Activated CD8-positive, alpha-beta T cell treated with anti-CD3 and anti-CD28 coated beads, Interleukin-2, amount 10 ng/mL, durations not matched to agents 7 days and 5 days (primary cell): ENCODE measurements at regions not wholly inside any gene's neighbourhood (a gene's known extent, or its start where the extent isn't known, plus 50 kb on each side); places are given as distances from the start of the nearest gene placed in this dataset.
"Not testable (repeated sequence)": the region's sequence is repeated elsewhere in the genome, so short reads cannot be mapped to it uniquely, and the experiment has no call there.

Experiments used
- ATAC-seq: fragments of 150-1000 bp; cut with Tn5 transposase; one replicate; pipeline ENCODE4 v1.10.0; 2021; ENCODE audit warnings: moderate library complexity
- CTCF ChIA-PET: fragments of 350-600 bp; sonication (Branson Sonifier 250); formaldehyde crosslinking; loops from one replicate; lab custom pipeline; 2021; ENCODE audit warnings: antibody characterized with exemption; lab: Charles Lee
- POLR2A ChIA-PET: fragments of 350-600 bp; sonication (Branson Sonifier 250); formaldehyde crosslinking; loops from one replicate; lab custom pipeline; 2021; ENCODE audit warnings: antibody characterized with exemption; lab: Charles Lee
- DNase-seq: peaks from one replicate; pipeline ENCODE4 v3.0.0-alpha.2; 2020
- H3K27ac Mint-ChIP-seq: one replicate; pipeline ENCODE4 v1.8.0; 2021; ENCODE audit warnings: mild to moderate bottlenecking, mixed read lengths
- H3K27me3 Mint-ChIP-seq: one replicate; pipeline ENCODE4 v1.8.0; 2021; ENCODE audit warnings: low read depth, mixed read lengths
- H3K36me3 Mint-ChIP-seq: one replicate; pipeline ENCODE4 v1.8.0; 2021; ENCODE audit warnings: low read depth, mixed read lengths
- H3K4me1 Mint-ChIP-seq: one replicate; pipeline ENCODE4 v1.8.0; 2021; ENCODE audit warnings: low read depth, mixed read lengths
- H3K4me3 Mint-ChIP-seq: one replicate; pipeline ENCODE4 v1.8.0; 2021; ENCODE audit warnings: mild to moderate bottlenecking, mixed read lengths
- H3K9me3 Mint-ChIP-seq: one replicate; pipeline ENCODE4 v1.8.0; 2022; ENCODE audit warnings: mixed read lengths; ENCODE audit not compliant: insufficient read depth

DNA sequence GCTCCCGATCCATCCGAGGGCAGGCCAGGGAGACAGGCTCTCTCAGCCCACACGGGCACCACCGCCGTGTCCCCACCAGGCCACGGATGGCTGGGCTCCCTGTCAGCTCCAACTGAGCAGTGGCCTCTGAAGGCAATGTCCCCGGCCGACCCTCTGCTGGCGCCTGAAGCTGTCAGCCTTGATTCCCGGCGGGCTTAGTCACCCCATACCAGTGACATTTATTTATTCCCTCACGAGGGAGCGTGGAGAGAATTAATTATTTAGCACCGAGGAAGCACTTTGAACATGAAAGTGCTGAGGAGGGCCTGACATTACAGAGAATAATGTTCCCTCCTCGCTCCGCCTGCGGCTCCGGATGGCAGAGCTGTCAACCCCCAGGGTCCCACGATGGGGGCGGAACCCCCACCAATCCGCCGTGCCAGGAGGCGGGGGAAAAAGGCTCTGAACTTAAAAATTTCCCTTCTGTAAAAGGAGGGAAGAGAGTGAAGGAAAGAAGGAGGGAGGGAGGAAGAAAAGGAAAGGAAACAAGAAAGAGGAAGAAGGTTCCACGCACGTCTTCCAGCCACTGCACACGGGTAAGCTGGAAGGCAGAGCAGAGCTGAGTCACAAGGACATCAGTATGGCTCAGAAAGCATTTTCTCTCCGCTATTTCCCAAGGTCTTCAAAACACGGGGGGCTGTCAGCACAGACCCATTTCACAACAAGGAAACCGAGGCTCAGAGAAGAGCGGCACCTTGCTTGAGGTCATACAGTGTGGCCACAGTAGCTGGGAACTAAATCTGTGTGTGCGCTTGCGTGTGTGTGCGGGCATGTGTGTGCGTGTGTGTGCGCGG lies 108.7 kb upstream of the NCOR2 start:
- ChIA-PET POLR2A (no interaction called here), CTCF (no interaction called here)
- Mint-ChIP-seq H3K9me3 (no peaks in the 10 kb centered on the region), H3K27ac (no peak overlapping the region), H3K4me1 (no peaks in the 10 kb centered on the region), H3K27me3 (no peaks in the 10 kb centered on the region), H3K36me3 (no peaks in the 10 kb centered on the region), H3K4me3 (no peak overlapping the region)
- ATAC-seq, result no peak
- no peak for DNase-seq

DNA sequence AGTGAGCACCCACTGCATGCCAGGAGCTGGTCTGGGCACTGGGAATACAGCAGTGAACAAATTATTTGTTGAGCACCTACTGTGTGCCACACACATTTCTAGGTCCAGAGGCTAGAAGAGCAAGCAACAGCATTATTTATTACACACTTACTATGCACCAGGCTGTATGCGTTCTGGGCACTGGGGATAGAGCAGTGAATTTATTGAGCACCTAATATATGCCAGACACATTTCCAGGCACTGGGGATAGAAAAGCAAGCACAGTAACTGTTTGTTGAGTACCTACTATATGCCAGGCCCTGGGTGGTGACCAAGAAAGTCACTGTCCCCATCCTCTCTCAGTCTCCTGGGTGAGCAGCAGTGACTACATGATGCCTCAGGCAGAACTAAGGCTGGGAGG lies 107.5 kb upstream of the NCOR2 start:
- Mint-ChIP-seq H3K4me1 (no peaks in the 10 kb centered on the region), H3K27me3 (no peaks in the 10 kb centered on the region), H3K4me3 (no peak overlapping the region), H3K36me3 (no peaks in the 10 kb centered on the region), H3K27ac (no peak overlapping the region), H3K9me3 (no peaks in the 10 kb centered on the region)
- no peak for DNase-seq
- ATAC-seq, result no peak
- POLR2A ChIA-PET, result no interaction called here
- CTCF ChIA-PET, result no interaction called here

DNA sequence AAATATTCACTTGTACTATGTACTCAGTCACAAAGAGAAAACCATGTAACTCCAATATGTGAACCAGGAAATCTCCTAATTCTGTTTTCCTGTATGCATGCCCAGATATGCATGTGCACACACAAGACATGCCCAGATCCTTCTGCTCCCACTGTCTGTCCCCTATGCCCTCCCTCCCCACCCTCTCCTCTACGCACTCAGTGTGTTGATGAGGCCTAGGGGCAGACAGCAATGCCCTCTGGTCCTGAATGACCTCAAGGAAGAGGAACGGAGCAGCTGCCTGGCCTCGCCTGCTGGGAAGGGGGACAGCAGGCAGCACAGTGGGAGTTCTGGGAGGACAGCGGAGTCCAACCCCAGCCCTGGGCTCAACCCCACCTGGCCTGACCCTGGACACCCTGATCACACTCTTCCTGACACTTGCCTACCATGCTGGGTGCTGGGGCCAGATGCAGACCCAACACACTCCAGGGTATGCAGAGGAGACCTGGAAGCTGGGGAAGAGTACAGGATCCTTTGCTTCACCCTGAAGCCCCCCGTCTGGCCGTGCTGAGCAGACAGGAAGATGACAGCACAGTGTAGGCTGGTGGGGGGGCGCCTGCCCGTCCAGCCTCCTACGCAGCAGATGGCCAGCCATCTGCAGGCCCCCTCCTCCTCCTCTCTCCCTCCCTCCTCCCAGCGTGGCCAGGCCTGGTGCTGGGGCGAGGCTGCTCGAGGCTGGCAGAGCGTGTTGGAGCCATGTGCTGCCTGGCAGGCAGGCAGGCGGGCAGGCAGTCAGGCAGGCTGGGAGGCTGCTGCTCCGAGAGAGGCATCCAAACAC lies 106.6 kb upstream of the NCOR2 start:
- ChIA-PET POLR2A (no interaction called here), CTCF (no interaction called here)
- DNase-seq (no peak), ATAC-seq (no peak)
- no peaks in the 10 kb centered on the region for H3K4me1 Mint-ChIP-seq
- peaks cover 2% of the 10 kb centered on the region for H3K27me3 Mint-ChIP-seq
- no peaks in the 10 kb centered on the region for H3K9me3 Mint-ChIP-seq
- no peak overlapping the region for H3K27ac Mint-ChIP-seq
- H3K36me3 Mint-ChIP-seq, result no peaks in the 10 kb centered on the region
- no peak overlapping the region for H3K4me3 Mint-ChIP-seq

DNA sequence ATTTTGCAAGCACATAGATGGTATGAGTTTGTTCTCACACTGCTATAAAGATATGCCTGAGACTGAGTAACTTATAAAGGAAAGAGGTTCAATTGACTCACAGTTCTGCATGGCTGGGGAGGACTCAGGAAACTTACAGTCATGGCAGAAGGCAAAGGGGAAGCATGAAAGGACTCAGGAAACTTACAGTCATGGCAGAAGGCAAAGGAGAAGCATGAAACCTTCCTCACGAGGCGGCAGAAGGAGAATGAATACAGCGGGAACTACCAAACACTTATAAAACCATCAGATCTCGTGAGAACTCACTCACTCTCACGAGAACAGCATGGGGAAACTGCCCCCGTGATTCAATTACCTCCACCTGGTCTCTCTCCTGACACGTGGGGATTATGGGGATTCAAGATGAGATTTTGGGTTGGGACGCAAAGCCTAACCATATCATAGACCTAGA lies 101.9 kb upstream of the NCOR2 start:
- not testable (repeated sequence) for H3K9me3 Mint-ChIP-seq, ATAC-seq

DNA sequence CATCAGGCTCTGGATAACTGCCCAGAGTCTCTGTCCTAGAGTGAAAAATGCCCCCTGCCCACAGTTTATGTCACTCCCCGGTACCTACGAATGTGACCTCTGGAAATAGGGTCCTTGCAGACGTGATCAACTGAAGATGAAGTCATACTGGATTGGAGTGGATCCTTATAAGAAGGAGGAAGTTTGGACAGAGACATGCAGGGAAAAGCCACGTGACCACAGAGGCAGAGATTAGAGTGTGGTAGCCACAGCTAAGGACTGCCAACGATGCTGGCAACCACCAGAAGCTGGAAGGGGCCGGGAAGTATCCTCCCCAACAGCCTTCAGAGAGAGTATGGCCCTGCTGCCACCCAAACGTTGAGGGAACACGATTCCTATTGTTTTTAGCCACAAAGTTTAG lies 101.2 kb upstream of the NCOR2 start:
- Mint-ChIP-seq H3K4me3 (no peak overlapping the region), H3K27me3 (peaks cover 5% of the 10 kb centered on the region), H3K9me3 (no peaks in the 10 kb centered on the region), H3K36me3 (no peaks in the 10 kb centered on the region), H3K27ac (no peak overlapping the region), H3K4me1 (no peaks in the 10 kb centered on the region)
- CTCF ChIA-PET, result no interaction called here
- ATAC-seq (no peak), DNase-seq (no peak)
- POLR2A ChIA-PET, result no interaction called here

More for the DNA sequence above, 101.9 kb upstream of the NCOR2 start:
- H3K27ac Mint-ChIP-seq, DNase-seq, H3K27me3 Mint-ChIP-seq, H3K4me1 Mint-ChIP-seq, CTCF ChIA-PET, H3K4me3 Mint-ChIP-seq, H3K36me3 Mint-ChIP-seq, POLR2A ChIA-PET: not testable (repeated sequence)

DNA sequence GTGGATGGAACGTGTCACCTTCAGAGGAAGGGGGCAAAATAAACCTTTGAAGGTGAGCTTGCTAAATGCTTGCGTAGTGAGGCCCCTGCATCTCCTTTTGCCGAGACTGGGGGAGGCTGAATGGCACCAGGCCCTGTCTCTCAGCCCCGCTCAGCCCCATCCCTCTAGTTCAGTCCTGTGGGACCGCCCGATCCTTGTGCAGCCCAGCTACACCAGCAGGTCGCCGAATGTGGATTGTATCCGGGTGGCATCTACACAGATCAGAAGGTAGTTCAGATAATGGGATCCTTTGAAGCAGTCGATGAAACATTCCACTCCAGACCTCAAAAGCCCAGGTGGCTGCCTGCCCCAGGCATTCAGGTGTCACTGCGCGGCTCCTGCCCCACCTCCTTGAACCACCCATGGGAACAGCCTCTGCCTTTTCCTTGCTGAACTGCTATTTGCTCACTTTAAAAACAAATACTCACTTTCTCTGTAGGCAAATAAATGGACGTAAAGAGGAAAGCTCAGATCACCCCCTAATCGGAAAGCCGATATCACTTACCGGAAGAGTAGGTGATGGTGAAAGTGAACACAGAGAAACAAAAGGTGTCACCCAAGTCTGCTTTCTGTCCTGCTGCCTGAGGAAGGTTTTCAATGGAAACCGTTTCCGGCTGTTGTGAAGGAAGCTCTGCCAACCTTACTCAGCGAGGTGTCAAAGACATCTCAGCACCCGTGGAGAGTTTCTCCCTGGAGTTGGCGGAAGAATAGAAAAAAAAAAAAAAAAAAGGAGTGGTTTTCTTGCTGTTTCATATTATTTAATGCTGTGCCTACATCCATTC lies 100.3 kb upstream of the NCOR2 start:
- no peak for DNase-seq
- ATAC-seq, result no peak
- H3K27me3 Mint-ChIP-seq, result peaks cover 5% of the 10 kb centered on the region
- H3K27ac Mint-ChIP-seq, result no peak overlapping the region
- no peak overlapping the region for H3K4me3 Mint-ChIP-seq
- no peaks in the 10 kb centered on the region for H3K36me3 Mint-ChIP-seq
- H3K9me3 Mint-ChIP-seq, result no peaks in the 10 kb centered on the region
- H3K4me1 Mint-ChIP-seq, result no peaks in the 10 kb centered on the region
- ChIA-PET POLR2A (no interaction called here), CTCF (no interaction called here)

DNA sequence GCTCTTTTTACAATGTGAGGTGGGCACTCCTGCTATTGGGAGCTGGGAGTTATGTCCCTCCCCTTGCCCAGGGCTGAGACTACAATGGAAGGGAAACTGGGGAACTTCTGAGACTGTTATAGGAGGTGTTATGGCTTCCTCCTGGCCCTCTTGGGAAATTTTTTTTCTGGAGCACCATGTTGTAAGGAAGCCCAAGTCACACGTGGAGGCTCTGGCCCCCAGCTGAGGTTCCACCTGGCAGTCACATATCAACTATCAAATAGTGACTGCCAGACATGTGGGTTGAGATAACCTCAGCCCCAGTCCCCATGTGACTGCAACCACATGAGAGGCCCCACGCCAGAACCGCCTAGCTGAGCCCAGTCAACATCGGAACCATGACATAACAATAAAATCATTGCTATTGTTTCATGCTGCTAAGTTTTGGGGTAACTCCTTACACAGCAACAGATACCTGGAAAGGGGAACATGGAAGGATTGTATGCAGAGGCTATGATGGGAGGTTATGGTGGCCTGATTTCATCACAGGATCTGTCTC lies 99.4 kb upstream of the NCOR2 start:
- ATAC-seq (no peak), DNase-seq (no peak)
- ChIA-PET CTCF (no interaction called here), POLR2A (no interaction called here)
- Mint-ChIP-seq H3K27me3 (peaks cover 9% of the 10 kb centered on the region), H3K27ac (no peak overlapping the region), H3K4me1 (no peaks in the 10 kb centered on the region), H3K9me3 (no peaks in the 10 kb centered on the region), H3K36me3 (no peaks in the 10 kb centered on the region), H3K4me3 (no peak overlapping the region)

DNA sequence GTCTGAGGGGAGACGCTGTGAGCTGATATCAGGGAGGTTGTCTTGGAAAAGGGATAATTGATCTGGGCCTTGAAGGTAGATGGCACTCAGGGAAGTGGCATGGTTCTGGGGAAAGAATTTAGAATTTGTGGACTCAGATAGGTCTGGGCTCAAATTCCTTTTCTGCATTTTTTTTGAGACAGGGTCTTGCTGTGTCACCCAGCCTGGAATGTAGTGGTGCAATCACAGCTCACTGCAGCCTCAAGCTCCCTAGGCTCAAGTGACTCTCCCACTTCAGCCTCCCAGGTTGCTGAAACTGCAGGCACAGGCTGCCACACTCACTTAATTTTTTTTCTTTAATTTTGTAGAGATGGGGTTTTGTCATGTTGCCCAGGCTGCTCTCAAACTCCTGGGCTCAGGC lies 98.1 kb upstream of the NCOR2 start:
- H3K9me3 Mint-ChIP-seq, result no peaks in the 10 kb centered on the region
- POLR2A ChIA-PET, result no interaction called here
- H3K4me1 Mint-ChIP-seq, result no peaks in the 10 kb centered on the region
- no peaks in the 10 kb centered on the region for H3K36me3 Mint-ChIP-seq
- DNase-seq, result no peak
- CTCF ChIA-PET, result no interaction called here
- H3K27me3 Mint-ChIP-seq, result peaks cover 9% of the 10 kb centered on the region
- no peak overlapping the region for H3K27ac Mint-ChIP-seq
- no peak for ATAC-seq
- no peak overlapping the region for H3K4me3 Mint-ChIP-seq

DNA sequence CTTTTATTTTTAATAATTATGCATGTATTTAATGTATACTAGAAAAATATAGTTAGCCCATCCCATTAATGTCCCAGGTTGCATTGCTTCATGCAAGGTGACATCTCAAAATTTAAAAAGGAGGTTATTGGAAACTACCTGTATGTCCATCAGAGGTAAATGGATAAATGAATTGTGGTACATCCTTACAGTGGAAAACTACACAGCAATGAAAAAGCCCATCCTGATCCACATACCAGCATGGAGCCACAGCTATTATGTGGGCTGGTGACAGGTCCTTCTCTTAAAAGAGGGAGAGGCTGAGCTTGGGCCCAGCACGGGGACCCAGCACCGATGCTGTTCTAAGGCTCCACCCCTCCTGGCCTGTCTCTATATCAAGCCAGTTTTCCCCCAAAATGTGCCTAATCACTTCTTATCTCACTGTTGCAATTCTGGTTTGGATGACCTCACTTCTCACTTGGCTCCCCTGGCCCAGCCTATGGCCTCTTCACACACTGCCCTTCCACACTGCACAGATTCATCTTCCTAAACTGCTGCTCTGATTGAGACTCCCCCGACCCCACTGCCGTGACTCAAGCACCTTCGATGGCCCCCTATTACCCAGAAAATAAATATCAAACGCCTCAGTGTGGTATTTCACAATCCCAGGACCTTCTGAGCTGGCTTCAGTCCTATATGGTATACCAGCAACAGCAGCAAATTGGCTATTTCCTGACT lies 97.1 kb upstream of the NCOR2 start:
- Mint-ChIP-seq H3K27ac (no peak overlapping the region), H3K4me1 (no peaks in the 10 kb centered on the region), H3K36me3 (no peaks in the 10 kb centered on the region), H3K9me3 (no peaks in the 10 kb centered on the region), H3K27me3 (peaks cover 9% of the 10 kb centered on the region), H3K4me3 (no peak overlapping the region)
- ChIA-PET CTCF (no interaction called here), POLR2A (no interaction called here)
- DNase-seq (no peak), ATAC-seq (no peak)

DNA sequence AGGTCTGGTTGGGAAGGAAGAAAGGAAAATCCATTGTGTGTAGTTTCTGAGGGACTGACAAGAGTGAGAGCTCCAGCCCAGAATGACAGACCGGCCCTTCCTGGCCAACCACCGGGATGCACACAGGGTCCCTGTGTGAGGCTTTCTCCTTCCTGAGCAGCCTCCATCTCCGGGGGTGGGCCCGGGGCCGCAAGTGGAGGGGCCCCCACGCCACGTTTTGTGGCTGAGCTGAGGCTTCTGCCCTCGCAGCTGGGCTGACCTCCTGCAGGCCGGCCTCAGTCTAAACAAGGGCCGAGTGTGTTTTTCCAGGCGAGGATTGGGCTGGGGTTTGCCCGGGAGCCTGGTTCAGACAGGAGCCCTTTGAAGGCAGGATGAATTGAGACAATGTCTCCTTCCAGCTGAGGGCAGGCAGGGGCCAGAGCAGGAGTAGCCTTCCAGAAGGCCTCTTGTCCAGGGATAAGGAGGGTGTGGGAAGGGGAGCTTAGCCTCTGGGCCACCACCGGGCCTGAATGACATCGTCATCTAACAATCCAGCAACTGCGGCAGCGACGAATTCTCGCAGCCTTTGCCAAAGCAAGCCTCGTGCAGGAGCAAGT lies 96.5 kb upstream of the NCOR2 start:
- Mint-ChIP-seq H3K9me3 (no peaks in the 10 kb centered on the region), H3K4me3 (no peak overlapping the region), H3K27ac (no peak overlapping the region), H3K36me3 (no peaks in the 10 kb centered on the region), H3K4me1 (no peaks in the 10 kb centered on the region), H3K27me3 (peaks cover 7% of the 10 kb centered on the region)
- no peak for ATAC-seq
- ChIA-PET POLR2A (no interaction called here), CTCF (no interaction called here)
- no peak for DNase-seq

DNA sequence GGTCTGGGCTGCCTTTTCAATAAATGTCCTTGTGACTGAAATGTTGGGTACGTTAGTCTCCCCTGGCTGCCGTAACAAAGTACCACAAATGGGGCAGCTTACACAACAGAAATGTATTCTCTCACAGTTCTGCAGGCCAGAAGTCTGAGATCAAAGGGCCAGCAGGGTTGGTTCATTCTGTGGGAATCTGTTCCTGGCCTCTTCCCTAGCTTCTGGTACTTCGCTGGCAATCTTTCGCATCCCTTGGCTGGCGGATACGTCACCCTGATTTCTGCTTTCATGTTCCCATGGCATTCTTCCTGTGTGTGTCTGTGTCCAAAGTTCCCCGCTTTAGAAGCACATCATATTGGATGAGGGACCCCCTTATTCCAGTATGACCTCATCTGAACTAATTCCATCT lies 95.8 kb upstream of the NCOR2 start:
- no peak for DNase-seq
- Mint-ChIP-seq H3K9me3 (no peaks in the 10 kb centered on the region), H3K36me3 (no peaks in the 10 kb centered on the region), H3K27me3 (peaks cover 7% of the 10 kb centered on the region), H3K4me1 (no peaks in the 10 kb centered on the region), H3K4me3 (no peak overlapping the region), H3K27ac (no peak overlapping the region)
- ChIA-PET POLR2A (no interaction called here), CTCF (no interaction called here)
- no peak for ATAC-seq
